ENCODE measurements at regions not wholly inside any gene's neighbourhood (a gene's known extent, or its start where the extent isn't known, plus 50 kb on each side); places are given as distances from the start of the nearest gene placed in this dataset.
"Not testable (repeated sequence)": the region's sequence is repeated elsewhere in the genome, so short reads cannot be mapped to it uniquely, and the experiment has no call there.

DNA sequence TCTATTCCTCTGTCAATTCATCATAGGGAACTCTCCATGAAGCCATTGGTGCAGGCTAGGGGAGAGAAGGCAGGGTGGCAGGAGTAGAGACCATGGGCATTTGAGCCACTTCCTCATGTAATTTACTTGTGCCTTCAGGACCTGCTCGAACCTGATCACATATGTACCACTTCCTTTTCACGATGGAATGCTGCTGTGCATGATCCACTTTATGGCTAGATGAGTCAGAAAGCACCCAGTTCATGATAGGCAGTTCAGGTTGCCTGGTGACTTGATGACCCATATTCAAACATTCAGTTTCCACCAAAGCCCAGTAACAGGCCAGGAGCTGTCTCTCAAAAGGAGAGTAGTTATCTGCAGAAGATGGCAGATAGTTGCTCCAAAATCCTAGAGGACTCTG lies 166.0 kb downstream of the EVA1A start:
- FAIRE-seq; DNase-seq (ENCODE audit: insufficient read length, low spot score): not testable (repeated sequence)
- TF ChIP-seq SPI1 (IDR thresholded peaks at IDR 0.05; ENCODE audit: low read depth, low read length): peak; percentile 6; the same call in 1 of the 2 replicates

DNA sequence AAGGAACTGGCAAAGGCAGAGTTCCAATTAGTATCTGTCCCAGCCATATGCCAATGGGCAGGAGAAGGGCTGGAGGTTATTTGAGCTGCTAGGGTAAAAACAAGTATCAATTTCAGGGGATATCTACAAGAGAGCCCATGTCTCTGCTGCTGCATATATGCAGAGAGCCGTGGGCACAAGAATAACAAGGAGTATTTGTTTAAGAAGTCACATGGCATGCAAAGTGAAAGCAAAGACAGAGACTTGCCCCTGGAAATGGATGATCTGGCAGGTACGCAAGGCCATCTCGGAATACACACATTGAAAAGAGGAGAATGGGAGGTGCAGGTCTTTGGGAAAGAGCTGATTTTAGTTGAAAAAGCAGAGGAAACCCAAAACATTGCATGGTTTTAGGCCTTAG lies 170.6 kb downstream of the EVA1A start:
- no peak for TF ChIP-seq PAX5 (IDR thresholded peaks at IDR 0.05; ENCODE audit: insufficient read depth, low read length, severe bottlenecking)
- DNase-seq (ENCODE audit: insufficient read length, low spot score) (no peak), FAIRE-seq (no peak)

DNA sequence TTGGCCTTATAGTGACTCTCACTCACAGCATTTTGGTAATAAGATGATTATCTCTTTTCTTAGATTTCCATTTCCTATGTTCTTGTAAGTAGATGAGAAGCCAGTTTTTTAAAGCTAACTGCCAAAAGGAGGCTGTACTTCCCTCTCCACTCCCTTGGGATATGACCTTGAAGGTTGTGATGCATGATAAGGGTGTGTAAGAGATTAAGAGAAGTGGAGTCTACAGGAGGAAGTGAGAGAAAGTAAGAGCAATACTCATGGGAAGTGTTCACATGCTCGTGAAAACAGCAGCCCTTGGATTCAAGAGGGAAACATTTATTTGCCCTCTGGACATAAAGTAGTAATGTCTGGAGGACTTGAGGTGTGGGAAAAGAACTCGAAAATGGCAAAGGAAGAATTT lies 171.5 kb downstream of the EVA1A start:
- no peak for DNase-seq (ENCODE audit: insufficient read length, low spot score)
- TF ChIP-seq SPI1 (IDR thresholded peaks at IDR 0.05; ENCODE audit: low read depth, low read length) (peak; percentile 70), POLR2A (IDR thresholded peaks at IDR 0.05; ENCODE audit: low read depth, low read length) (no peak)
- FAIRE-seq: no peak

DNA sequence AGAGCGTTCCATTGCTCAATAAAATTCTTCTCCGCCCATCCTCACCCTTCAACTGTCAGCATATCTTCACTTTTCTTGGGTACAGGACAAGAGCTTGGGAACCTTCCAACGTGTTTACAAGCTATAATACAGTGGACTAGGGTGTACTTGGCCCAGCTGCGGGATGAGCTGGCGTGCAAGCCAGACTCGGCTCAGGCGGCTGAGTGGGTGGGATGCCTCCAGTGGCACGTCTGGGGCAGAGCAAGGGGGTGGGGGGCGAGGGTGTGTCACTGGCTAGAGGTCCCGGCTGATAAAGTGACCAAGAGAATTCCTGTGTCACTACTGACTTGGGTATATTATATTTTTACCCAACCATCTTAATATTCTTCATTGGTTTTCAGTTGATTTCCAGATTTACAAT lies 179.7 kb downstream of the EVA1A start:
- no peak for DNase-seq (ENCODE audit: insufficient read length, low spot score)
- FAIRE-seq: no peak
- TF ChIP-seq PAX5 (IDR thresholded peaks at IDR 0.05; ENCODE audit: insufficient read depth, low read length, severe bottlenecking) (no peak), POLR2A (IDR thresholded peaks at IDR 0.05; ENCODE audit: low read depth, low read length) (no peak), SPI1 (IDR thresholded peaks at IDR 0.05; ENCODE audit: low read depth, low read length) (no peak)

DNA sequence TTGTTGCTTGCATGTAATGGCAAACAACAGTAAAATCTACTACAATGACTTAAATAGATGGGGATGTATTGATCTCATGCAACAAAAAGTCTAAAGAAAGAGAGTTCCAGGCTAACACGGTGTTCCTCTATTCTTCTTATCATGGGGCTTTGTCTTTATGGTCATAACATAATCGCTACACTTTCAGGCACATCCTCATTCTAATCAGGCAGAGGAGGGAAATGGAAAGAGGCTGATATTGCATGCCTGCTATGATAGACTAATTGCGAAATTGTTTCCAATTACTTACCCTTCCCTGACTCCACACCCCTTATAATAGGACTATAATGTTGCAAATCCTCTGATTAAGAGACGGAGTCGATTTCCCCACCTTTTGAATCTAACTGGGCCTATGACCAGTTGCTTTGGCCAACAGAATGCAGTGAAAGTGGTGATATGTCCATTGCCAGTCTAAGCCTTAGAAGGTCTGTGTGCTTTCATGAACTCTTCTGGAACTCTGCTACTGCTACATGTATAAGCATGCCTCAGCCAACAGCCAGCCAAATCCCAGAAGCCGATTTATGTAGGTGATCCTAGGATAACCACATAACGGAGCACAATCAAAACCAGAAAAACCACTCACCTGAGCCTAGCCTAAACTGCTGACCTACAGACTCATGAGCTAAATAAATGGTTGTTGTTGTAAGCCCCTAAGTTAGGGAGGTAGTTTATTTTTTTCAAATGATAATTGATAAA lies 180.3 kb upstream of the TACR1 start:
- no peak for DNase-seq (ENCODE audit: insufficient read length, low spot score)

DNA sequence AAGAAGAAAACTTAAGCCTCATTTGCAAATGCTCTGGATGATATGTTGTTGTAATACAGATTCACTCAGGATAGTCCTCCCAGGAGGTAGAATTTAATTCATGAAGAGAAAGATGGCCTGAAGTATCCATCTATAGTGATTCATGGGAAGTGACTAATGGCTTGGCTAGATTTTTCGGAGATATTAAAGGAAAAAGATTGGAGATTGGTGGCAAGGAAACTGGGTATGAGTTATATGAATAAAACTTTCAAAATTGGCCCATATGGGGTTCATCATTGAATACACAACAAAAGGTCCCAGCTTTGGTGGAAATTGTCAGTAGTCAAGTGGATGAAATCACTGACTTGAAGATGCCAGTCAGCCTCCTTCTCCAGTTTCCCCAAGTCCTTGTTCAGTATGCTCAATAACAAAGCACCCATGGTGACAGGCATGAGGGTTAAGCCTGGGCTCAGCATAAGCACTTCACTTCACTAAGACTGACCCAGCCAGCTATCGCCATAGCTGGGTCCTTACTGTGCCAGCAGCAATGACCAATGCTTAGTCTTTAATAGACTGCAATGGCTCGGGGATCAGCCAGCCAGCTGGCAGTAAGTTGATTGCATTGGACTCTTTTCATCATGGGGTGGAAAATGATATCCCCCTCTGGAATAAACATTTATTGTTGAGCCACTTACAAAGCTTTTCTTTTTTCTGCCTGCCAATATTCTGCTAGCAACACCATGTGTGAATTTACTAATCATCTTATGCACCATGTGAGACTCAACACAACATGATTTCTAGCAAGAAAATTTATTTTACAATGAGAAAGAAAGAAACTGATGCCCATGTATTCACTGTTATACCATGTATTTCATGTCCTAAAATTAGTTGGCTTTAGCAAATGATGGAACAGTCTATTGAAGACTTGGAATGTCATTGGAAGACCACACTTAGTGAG lies 176.6 kb upstream of the TACR1 start:
- TF ChIP-seq SPI1 (IDR thresholded peaks at IDR 0.05; ENCODE audit: low read depth, low read length) (no peak), PAX5 (IDR thresholded peaks at IDR 0.05; ENCODE audit: insufficient read depth, low read length, severe bottlenecking) (no peak), POLR2A (IDR thresholded peaks at IDR 0.05; ENCODE audit: low read depth, low read length) (no peak), TAF1 (IDR thresholded peaks at IDR 0.05; ENCODE audit: low read depth, low read length) (no peak), POU2F2 (IDR thresholded peaks at IDR 0.05; ENCODE audit: low read depth, low read length) (no peak), POLR2AphosphoS5 (IDR thresholded peaks at IDR 0.05; ENCODE audit: low read depth, low read length) (no peak)
- FAIRE-seq (no peak), DNase-seq (ENCODE audit: insufficient read length, low spot score) (no peak)

More for the DNA sequence above, 180.3 kb upstream of the TACR1 start:
- FAIRE-seq: no peak
- no peak for TF ChIP-seq POLR2AphosphoS5 (IDR thresholded peaks at IDR 0.05; ENCODE audit: low read depth, low read length)
- TF ChIP-seq SPI1 (IDR thresholded peaks at IDR 0.05; ENCODE audit: low read depth, low read length): no peak
- TF ChIP-seq POLR2A (IDR thresholded peaks at IDR 0.05; ENCODE audit: low read depth, low read length): no peak
- TF ChIP-seq TAF1 (IDR thresholded peaks at IDR 0.05; ENCODE audit: low read depth, low read length): no peak

DNA sequence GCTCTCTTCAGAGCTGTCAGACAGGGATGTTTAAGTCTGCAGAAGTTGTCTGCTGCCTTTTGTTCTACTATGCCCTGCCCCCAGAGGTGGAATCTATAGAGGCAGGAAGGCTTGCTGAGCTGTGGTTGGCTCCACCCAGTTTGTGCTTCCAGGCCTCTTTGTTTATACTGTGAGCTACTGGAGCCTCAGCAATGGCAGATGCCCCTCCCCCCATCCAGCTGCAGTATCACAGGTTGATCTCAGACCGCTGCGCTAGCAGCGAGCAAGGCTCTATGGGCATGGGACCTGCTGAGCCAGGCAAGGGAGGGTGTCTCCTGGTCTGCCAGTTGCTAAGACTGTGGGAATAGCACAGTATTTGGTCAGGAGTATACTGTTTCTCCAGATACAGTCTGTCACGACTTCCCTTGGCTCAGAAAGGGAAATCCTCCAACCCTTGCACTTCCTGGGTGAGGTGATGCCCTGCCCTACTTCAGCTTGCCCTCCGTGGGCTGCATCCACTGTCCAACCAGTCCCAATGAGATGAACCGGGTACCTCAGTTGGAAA lies 175.2 kb upstream of the TACR1 start:
- not testable (repeated sequence) for DNase-seq (ENCODE audit: insufficient read length, low spot score); FAIRE-seq

DNA sequence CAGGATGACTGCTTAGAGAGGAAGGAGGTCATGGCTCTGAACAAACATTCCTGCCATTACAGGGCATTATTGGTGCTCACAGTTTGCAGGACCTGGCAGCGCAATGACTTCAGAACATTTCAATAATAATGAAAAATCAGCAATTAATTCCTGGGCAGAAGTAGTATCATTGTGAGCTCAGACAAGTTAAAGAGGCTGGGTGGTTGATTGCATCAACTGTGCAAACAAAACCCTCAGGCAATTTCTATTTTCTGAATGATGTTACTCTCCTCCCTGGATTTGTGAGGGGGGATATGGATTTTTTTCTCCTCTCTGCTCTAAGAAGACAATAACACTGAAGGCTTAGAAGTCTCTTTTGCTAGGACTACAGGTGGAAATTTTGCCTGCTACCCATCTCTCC lies 168.1 kb upstream of the TACR1 start:
- no peak for FAIRE-seq
- TF ChIP-seq POLR2AphosphoS5 (IDR thresholded peaks at IDR 0.05; ENCODE audit: low read depth, low read length): no peak
- TF ChIP-seq PAX5 (IDR thresholded peaks at IDR 0.05; ENCODE audit: insufficient read depth, low read length, severe bottlenecking): no peak
- no peak for TF ChIP-seq POLR2A (IDR thresholded peaks at IDR 0.05; ENCODE audit: low read depth, low read length)
- TF ChIP-seq TAF1 (IDR thresholded peaks at IDR 0.05; ENCODE audit: low read depth, low read length): no peak
- no peak for TF ChIP-seq SPI1 (IDR thresholded peaks at IDR 0.05; ENCODE audit: low read depth, low read length)
- no peak for TF ChIP-seq POU2F2 (IDR thresholded peaks at IDR 0.05; ENCODE audit: low read depth, low read length)
- no peak for DNase-seq (ENCODE audit: insufficient read length, low spot score)

DNA sequence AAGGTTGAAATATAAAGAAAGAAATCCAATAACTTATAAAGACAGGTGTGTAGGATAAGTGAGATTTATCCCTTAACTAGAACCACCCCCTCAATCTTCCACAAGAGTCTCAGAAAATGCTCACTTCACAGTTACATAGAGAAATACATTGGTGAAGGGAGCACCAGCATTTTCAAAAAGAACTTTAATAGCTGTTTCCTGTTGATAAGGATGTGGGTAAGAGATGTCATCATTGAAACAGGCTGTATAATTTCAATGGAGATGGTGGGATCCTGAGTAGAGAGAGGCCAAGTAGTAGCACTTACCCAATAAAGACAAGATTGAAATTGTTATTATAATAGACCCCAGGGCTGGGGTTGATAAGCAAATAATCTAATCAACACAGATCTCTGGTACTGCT lies 162.2 kb upstream of the TACR1 start:
- DNase-seq (ENCODE audit: insufficient read length, low spot score) (no peak), FAIRE-seq (no peak)
- TF ChIP-seq PAX5 (IDR thresholded peaks at IDR 0.05; ENCODE audit: insufficient read depth, low read length, severe bottlenecking): no peak
- no peak for TF ChIP-seq SPI1 (IDR thresholded peaks at IDR 0.05; ENCODE audit: low read depth, low read length)
- no peak for TF ChIP-seq POU2F2 (IDR thresholded peaks at IDR 0.05; ENCODE audit: low read depth, low read length)
- no peak for TF ChIP-seq POLR2AphosphoS5 (IDR thresholded peaks at IDR 0.05; ENCODE audit: low read depth, low read length)
- TF ChIP-seq TAF1 (IDR thresholded peaks at IDR 0.05; ENCODE audit: low read depth, low read length): no peak
- no peak for TF ChIP-seq POLR2A (IDR thresholded peaks at IDR 0.05; ENCODE audit: low read depth, low read length)

DNA sequence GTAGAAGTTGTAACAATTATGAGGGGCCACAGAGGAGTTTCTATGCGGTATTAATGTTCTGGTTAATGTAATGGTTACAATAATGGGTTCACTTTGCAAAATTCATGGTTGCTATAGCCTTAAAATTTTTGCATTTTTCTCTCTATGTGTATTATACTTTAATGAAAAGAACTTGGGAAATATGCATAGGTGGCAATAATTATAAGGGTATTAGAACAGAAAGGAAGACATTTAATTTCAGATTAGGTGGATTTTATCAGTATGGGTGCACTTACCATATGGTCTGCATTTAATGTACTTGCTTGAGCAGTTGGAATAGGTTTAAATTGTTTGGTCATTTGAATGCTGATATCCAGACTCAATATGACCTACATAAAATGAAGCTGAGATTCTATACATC lies 161.6 kb upstream of the TACR1 start:
- TF ChIP-seq PAX5 (IDR thresholded peaks at IDR 0.05; ENCODE audit: insufficient read depth, low read length, severe bottlenecking) (no peak), TAF1 (IDR thresholded peaks at IDR 0.05; ENCODE audit: low read depth, low read length) (no peak), SPI1 (IDR thresholded peaks at IDR 0.05; ENCODE audit: low read depth, low read length) (no peak), POU2F2 (IDR thresholded peaks at IDR 0.05; ENCODE audit: low read depth, low read length) (no peak), POLR2AphosphoS5 (IDR thresholded peaks at IDR 0.05; ENCODE audit: low read depth, low read length) (no peak)
- DNase-seq (ENCODE audit: insufficient read length, low spot score) (no peak), FAIRE-seq (no peak)
